Adrenal gland (tissue), 5 donors: ENCODE measurements at regions not wholly inside any gene's neighbourhood (a gene's known extent, or its start where the extent isn't known, plus 50 kb on each side); places are given as distances from the start of the nearest gene placed in this dataset.
A peak's percentile ranks its signal among the peaks of the same experiment; 100 is the strongest.

Source experiments
- POLR2A ChIP-seq, 2 donors: fragments of 450-650 bp; IDR thresholded peaks; one replicate each; pipeline ENCODE4 v1.6.1; 2017; ENCODE audit warnings: antibody characterized with exemption in 2 of 2, mild to moderate bottlenecking in 2 of 2, moderate library complexity in 1 of 2
- TF ChIP-seq, protein P1 (sequence below), 6 experiments: fragments of 450-650 bp in 4 of 6; fragments of 200-600 bp in 2 of 6; sonication (generic) in 1 of 6; IDR thresholded peaks; 1 replicate in 5 of 6; 2 replicates in 1 of 6; pipeline versions ENCODE4 v1.5.1 to v1.8.0; 2016 to 2021; ENCODE audit warnings: antibody characterized with exemption in 6 of 6, mild to moderate bottlenecking in 2 of 6, moderate library complexity in 1 of 6
- donor health status: DM: no; HTN: no; CAD: no.

DNA sequence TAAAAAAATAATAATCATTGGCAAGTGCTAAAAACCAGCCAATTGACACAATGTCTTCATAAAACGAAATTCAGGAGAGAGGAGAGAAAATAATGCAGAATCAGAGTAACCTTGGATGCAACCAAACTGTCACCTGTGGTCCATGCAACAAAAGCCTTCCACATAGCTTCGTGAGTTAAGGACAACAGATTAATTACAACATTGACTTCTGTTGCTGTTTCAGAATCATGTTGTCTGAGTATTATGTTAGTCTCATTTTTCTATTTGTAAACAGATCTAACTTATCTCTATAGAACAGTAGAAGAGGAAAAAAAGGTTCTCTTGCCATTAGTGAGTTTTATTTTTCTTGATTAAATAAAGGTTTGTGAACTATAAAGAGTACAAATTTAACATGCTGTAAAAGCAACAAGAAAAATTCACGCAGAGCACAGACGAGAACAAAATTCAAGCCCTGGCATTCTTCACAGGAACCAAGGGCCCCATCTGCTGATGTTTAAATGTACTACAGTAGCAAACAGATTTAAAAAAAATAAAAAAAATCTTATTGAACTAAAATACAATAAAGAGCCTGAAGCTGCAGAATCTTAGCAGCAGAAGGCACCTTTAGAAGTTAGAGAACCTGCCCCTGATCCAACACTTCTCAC is 381.1 kb upstream of the PKN2 start:
- no peak for TF ChIP-seq POLR2A (IDR thresholded peaks at IDR 0.05)
- TF ChIP-seq, protein P1, sequence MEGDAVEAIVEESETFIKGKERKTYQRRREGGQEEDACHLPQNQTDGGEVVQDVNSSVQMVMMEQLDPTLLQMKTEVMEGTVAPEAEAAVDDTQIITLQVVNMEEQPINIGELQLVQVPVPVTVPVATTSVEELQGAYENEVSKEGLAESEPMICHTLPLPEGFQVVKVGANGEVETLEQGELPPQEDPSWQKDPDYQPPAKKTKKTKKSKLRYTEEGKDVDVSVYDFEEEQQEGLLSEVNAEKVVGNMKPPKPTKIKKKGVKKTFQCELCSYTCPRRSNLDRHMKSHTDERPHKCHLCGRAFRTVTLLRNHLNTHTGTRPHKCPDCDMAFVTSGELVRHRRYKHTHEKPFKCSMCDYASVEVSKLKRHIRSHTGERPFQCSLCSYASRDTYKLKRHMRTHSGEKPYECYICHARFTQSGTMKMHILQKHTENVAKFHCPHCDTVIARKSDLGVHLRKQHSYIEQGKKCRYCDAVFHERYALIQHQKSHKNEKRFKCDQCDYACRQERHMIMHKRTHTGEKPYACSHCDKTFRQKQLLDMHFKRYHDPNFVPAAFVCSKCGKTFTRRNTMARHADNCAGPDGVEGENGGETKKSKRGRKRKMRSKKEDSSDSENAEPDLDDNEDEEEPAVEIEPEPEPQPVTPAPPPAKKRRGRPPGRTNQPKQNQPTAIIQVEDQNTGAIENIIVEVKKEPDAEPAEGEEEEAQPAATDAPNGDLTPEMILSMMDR (IDR thresholded peaks at IDR 0.05), result peak; percentile 35 to 69 (median 58)
